K562 (cell line): ENCODE measurements at regions not wholly inside any gene's neighbourhood (a gene's known extent, or its start where the extent isn't known, plus 50 kb on each side); places are given as distances from the start of the nearest gene placed in this dataset.

Source experiments
- ATAC-seq: fragments of 200-7000 bp; cut with Tn5 transposase; 3 replicates; pipeline ENCODE4 v1.9.1; 2020; ENCODE audit warnings: moderate library complexity
- BruUV-seq: library from RNA; stranded (reverse); fragments of 400-500 nt; replicated peaks from 2 replicates; lab custom pipeline; 2021; lab: Mats Ljungman, UMichigan
- CTCF ChIA-PET: fragments of 300-600 bp; formaldehyde crosslinking; extraction: SDS; loops from one replicate; lab custom pipeline; 2021; ENCODE audit warnings: low intra/inter-chr PET ratio; lab: Yijun Ruan, JAX
- POLR2A ChIA-PET: fragments of 300-600, 350-650 bp; sonication (Branson Sonifier 250); formaldehyde crosslinking; extraction: SDS; loops from one replicate; lab custom pipeline; 2021; ENCODE audit warnings: antibody characterized with exemption, inconsistent platforms; lab: Yijun Ruan, JAX
- DNase-seq, 4 experiments: peaks; one replicate each; pipeline versions ENCODE4 v3.0.0 to v3.0.0-alpha.2; 2011 to 2018; ENCODE audit warnings: low spot score in 3 of 4, mixed read lengths in 3 of 4; ENCODE audit errors: extremely low read depth in 1 of 4
- FAIRE-seq: peaks from 2 replicates; lab custom pipeline; 2011; peaks lifted over from hg19 to GRCh38; lab: Jason Lieb, UNC
- H2AFZ ChIP-seq: 2 replicates; pipeline ENCODE4 v1.6.0; 2011; ENCODE audit warnings: low read depth, low read length, control low read depth, inconsistent platforms
- H3K27ac ChIP-seq: fragments of 200-600 bp; 3 replicates; pipeline ENCODE4 v1.8.0; 2011; ENCODE audit warnings: low read depth, mild to moderate bottlenecking, control low read depth, inconsistent platforms, low read length, moderate library complexity, mixed read lengths; ENCODE audit errors: extremely low read depth
- H3K27me3 ChIP-seq, 2 experiments: fragments of 300-600 bp in 1 of 2; 2 replicates in 1 of 2; 3 replicates in 1 of 2; pipeline versions ENCODE4 v1.6.0 to v1.8.0; 2011; ENCODE audit warnings: inconsistent platforms in 2 of 2, low read length in 2 of 2, mild to moderate bottlenecking in 1 of 2, mixed read lengths in 1 of 2, moderate library complexity in 1 of 2; ENCODE audit not compliant: control insufficient read depth in 2 of 2, insufficient read depth in 2 of 2
- H3K36me3 ChIP-seq: fragments of 300-600 bp; 3 replicates; pipeline ENCODE4 v1.8.0; 2011; ENCODE audit warnings: mild to moderate bottlenecking, low read length, inconsistent platforms; ENCODE audit not compliant: control insufficient read depth, insufficient read depth
- H3K4me1 ChIP-seq, 2 experiments: fragments of 200-600 bp in 1 of 2; replicated peaks in 1 of 2; 2 replicates in 1 of 2; 3 replicates in 1 of 2; pipeline versions ENCODE4 v1.5.1 to v1.8.0; 2011; ENCODE audit warnings: inconsistent platforms in 2 of 2, low read length in 2 of 2, mild to moderate bottlenecking in 1 of 2, mixed read lengths in 1 of 2, moderate library complexity in 1 of 2; ENCODE audit not compliant: control insufficient read depth in 2 of 2, insufficient read depth in 2 of 2
- H3K4me2 ChIP-seq: 2 replicates; pipeline ENCODE4 v1.6.1; 2011; ENCODE audit warnings: low read length, control low read depth, inconsistent platforms, mixed read lengths; ENCODE audit not compliant: insufficient read depth
- H3K4me3 ChIP-seq: fragments of 200-600 bp; sonication (generic), shearing (Covaris generic); 2 replicates; pipeline ENCODE4 v1.5.1; 2016; ENCODE audit warnings: control low read depth, inconsistent platforms
- H3K79me2 ChIP-seq: fragments of 200-600 bp; 3 replicates; pipeline ENCODE4 v1.8.0; 2011; ENCODE audit warnings: low read length, inconsistent platforms; ENCODE audit not compliant: control insufficient read depth, insufficient read depth
- H3K9ac ChIP-seq, 2 experiments: 2 replicates each; pipeline versions ENCODE4 v1.6.0 to v1.6.1; 2011; ENCODE audit warnings: low read depth in 2 of 2, low read length in 2 of 2, control low read depth in 1 of 2, inconsistent platforms in 1 of 2, mild to moderate bottlenecking in 1 of 2, mixed read lengths in 1 of 2; ENCODE audit not compliant: insufficient read depth in 1 of 2
- H3K9me1 ChIP-seq: one replicate; pipeline ENCODE4 v1.6.0; 2011; ENCODE audit warnings: inconsistent platforms, mild to moderate bottlenecking, low read length, moderate library complexity; ENCODE audit not compliant: control insufficient read depth, insufficient read depth
- H3K9me3 ChIP-seq: replicated peaks from 2 replicates; pipeline ENCODE4 v1.5.1; 2011; ENCODE audit warnings: low read depth, low read length, inconsistent platforms; ENCODE audit not compliant: control insufficient read depth, insufficient read depth
- H4K20me1 ChIP-seq: replicated peaks from 2 replicates; pipeline ENCODE4 v1.6.1; 2011; ENCODE audit warnings: low read length, inconsistent platforms, mixed read lengths; ENCODE audit not compliant: control insufficient read depth, insufficient read depth
- AFF4 ChIP-seq: sonication (generic); formaldehyde crosslinking; IDR thresholded peaks from 2 replicates; pipeline ENCODE4 v1.8.0; 2023; ENCODE audit warnings: mild to moderate bottlenecking, missing genetic modification reagents
- BHLHE40 ChIP-seq: IDR thresholded peaks from 2 replicates; pipeline ENCODE4 v1.6.1; 2011; ENCODE audit warnings: low read length, improper control_type of control experiment
- KDM5B ChIP-seq: fragments of 200-600 bp; sonication (generic); IDR thresholded peaks from 2 replicates; pipeline ENCODE4 v1.6.1; 2012; ENCODE audit warnings: low read depth, mild to moderate bottlenecking, moderate library complexity, low read length, control low read depth, inconsistent platforms; ENCODE audit not compliant: insufficient replicate concordance
- SIN3B ChIP-seq: fragments of 450-650 bp; IDR thresholded peaks from 2 replicates; pipeline ENCODE4 v1.6.1; 2017; ENCODE audit warnings: low read depth, mild to moderate bottlenecking, moderate library complexity
- ZFP36 ChIP-seq: fragments of 150-350 bp; IDR thresholded peaks from 2 replicates; pipeline ENCODE4 v1.6.1; 2018; ENCODE audit warnings: low read length, low read depth; ENCODE audit not compliant: partially characterized antibody
- ZNF764 ChIP-seq: fragments of 250-450 bp; sonication (Bioruptor Pico); IDR thresholded peaks from 2 replicates; pipeline ENCODE4 v1.4.0; 2020; ENCODE audit warnings: low read depth, mild to moderate bottlenecking, moderate library complexity
- ZNF79 ChIP-seq: fragments of 250-450 bp; sonication (Bioruptor Pico); IDR thresholded peaks from 2 replicates; pipeline ENCODE4 v1.4.0; 2020; ENCODE audit warnings: low read depth, mild to moderate bottlenecking, moderate library complexity
- WGBS: fragments of 100-300 bp; shearing (Covaris generic); methylation state at CpG from one replicate; pipeline ENCODE4 v1.1.6; 2016; ENCODE audit warnings: low coverage, mixed read lengths; ENCODE audit not compliant: insufficient coverage; ENCODE audit errors: missing lambda C conversion rate; 5-methylcytosine and 5-hydroxymethylcytosine counted together
- in situ Hi-C: fragments of 300-500 bp; cut with MboI; formaldehyde crosslinking; loops from 4 replicates; pipeline ENCODE4 v1.15.0; 2018; ENCODE audit warnings: inconsistent platforms, mixed read lengths
- intact Hi-C: fragments of 100-400 bp; cut with micrococcal nuclease; formaldehyde crosslinking; loops from 2 replicates; pipeline ENCODE4 v1.14.2; 2022
- TF ChIP-seq, protein P1 (sequence below): fragments of 250-450 bp; sonication (Bioruptor Pico); IDR thresholded peaks from 2 replicates; pipeline ENCODE4 v1.8.0; 2021; ENCODE audit warnings: mild to moderate bottlenecking, moderate library complexity

DNA sequence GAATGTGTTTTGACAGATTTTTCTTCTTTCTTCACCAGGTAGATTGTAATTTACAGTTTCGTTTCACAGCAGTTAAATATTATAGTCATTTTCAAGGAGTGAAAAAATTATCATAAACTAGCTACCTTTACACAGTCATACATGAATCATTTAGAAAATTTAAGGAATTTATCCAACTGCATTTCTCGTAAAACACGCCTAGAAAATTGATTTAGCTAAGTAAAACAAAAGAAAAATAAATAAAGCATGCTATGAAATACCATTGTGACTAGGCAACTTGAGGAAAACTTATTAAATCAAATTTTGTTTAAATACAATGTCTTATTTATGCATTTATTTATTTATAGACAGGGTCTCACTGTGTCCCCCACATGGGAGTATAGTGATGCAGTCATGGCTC, 109.9 kb upstream of the EMB start:
- WGBS = 4% methylated on average over 3 of the region's 3 CpGs
- POLR2A ChIA-PET = no interaction called here
- Histone ChIP-seq H3K79me2 (no peaks in the 10 kb centered on the region), H3K4me3 (no peak overlapping the region)
- TF ChIP-seq BHLHE40 (no peak), ZNF764 (CRISPR knock-in tag) (no peak), SIN3B (no peak), KDM5B (no peak), AFF4 (CRISPR knock-in tag) (no peak), ZFP36 (no peak), ZNF79 (no peak)
- TF ChIP-seq, protein P1, sequence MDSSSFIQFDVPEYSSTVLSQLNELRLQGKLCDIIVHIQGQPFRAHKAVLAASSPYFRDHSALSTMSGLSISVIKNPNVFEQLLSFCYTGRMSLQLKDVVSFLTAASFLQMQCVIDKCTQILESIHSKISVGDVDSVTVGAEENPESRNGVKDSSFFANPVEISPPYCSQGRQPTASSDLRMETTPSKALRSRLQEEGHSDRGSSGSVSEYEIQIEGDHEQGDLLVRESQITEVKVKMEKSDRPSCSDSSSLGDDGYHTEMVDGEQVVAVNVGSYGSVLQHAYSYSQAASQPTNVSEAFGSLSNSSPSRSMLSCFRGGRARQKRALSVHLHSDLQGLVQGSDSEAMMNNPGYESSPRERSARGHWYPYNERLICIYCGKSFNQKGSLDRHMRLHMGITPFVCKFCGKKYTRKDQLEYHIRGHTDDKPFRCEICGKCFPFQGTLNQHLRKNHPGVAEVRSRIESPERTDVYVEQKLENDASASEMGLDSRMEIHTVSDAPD (CRISPR knock-in tag) = no peak
- TF ChIP-seq, all 486 proteins: peak for 0
- no TSS peak for BruUV-seq
- CTCF ChIA-PET = no interaction called here
- DNase-seq (no peak), FAIRE-seq (no peak), ATAC-seq (no peak)
- Histone ChIP-seq H3K27ac (no peak overlapping the region), H3K9me3 (no peaks in the 10 kb centered on the region; the same call in 1 of the 2 replicates), H3K4me1 (no peaks in the 10 kb centered on the region), H3K9me1 (no peaks in the 10 kb centered on the region), H3K36me3 (no peaks in the 10 kb centered on the region), H3K27me3 (no peaks in the 10 kb centered on the region), H2AFZ (no peak overlapping the region), H4K20me1 (no peaks in the 10 kb centered on the region), H3K4me2 (no peak overlapping the region), H3K9ac (no peak overlapping the region)
- intact Hi-C loops (no loop called here), in situ Hi-C loops (no loop called here)
